ENCODE measurements at regions not wholly inside any gene's neighbourhood (a gene's known extent, or its start where the extent isn't known, plus 50 kb on each side); places are given as distances from the start of the nearest gene placed in this dataset.
"Not testable (repeated sequence)": the region's sequence is repeated elsewhere in the genome, so short reads cannot be mapped to it uniquely, and the experiment has no call there.

DNA sequence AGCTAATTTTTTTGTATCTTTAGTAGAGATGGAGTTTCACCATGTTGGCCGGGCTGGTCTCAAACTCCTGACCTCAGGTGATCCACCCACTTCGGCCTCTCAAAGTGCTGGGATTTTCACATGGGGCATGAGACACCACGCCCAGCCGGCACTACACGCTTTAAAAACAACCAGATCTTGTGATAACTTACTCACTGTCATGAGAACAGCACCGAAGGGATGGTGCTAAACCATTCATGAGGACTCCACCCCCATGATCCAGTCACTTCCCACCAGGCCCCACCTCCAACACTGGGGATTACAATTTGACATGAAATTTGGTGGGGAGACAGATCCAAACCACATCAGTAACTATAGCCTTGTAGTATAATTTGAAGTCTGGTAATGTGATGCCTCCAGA is 67.4 kb upstream of the ZNF169 start:
- not testable (repeated sequence) for DNase-seq

DNA sequence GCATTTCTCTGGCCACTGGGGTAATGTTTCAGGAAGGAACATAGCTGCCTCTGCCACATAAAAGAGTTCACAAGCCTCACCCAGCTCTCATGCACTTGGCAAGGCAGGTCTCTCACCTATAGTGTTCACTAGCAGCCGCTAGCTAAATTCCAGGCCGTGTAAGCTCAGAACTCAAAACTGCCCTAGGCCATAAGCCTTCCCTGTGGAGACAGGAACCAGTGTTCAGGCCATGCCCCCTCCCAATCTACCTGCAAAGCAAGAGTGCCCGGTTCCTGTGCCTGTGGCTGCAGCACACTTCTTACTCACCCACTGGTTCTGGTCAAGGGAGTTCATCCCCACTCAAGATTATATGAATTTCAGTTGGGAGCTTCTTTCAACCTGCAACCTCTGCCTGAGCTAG is 60.7 kb upstream of the ZNF169 start:
- DNase-seq: no peak

DNA sequence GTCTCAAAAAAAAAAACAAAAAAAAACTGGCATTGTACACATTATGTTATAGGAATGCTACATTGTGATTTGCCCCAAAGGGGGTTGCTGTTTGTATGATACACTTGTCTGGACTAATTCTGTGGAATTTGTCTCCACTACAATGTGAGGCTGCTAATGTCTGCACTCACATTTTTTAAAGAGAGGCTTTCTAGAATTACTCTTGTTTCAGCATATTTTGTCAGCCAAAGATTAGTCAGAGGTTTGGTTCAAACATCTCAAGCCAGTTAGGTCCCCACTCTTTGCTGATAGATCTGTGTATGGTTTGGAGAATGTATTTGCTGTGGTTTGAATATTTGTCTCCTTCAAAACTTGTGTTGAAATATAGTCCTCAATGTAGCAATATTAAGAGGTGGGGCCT is 59.3 kb upstream of the ZNF169 start:
- DNase-seq: no peak

DNA sequence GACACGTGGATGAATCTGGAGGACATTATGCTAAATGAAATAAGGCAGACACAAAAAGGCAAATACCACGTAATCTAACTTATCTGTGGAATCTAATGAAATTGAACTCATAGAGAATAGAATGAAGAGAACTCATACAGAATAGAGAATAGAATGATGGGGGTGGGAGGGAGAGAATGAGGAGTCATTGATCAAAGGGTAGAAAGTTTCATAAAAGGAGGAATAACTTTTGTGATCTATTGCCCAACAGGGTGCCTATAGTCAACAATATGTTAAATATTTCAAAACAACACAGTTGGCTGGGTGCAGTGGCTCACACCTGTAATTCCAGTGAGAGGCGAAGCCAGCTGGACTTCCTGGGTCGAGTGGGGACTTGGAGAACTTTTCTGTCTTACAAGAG is 54.9 kb upstream of the ZNF169 start:
- DNase-seq: no peak

DNA sequence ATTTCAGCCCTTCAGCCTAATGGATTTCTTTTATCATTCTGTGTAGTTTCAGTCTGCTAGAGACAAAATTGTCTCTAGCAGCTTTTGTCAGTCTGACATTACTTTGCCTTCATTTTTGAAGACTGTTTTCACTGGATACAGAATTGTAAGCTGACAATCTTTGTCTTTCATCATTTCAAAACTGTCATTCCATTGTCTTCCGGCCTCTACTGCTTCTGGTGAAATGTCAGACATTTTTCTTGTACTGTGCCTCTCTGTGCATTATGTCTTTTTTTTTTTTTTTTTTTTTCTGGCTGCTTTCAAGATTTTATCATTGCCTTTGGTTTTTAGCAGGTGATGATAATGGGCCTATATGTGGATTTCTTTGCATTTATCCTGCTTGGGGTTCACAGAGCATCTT is 51.3 kb upstream of the ZNF169 start:
- no peak for DNase-seq

Data from NCI-H1694 (cell line).